GM23338 (cell line): ENCODE measurements at regions not wholly inside any gene's neighbourhood (a gene's known extent, or its start where the extent isn't known, plus 50 kb on each side); places are given as distances from the start of the nearest gene placed in this dataset.

ENCODE experiments used
- CTCF ChIP-seq, 2 experiments: fragments of 200-600 bp in 1 of 2; sonication (generic) in 1 of 2; conservative IDR thresholded peaks; 2 replicates each; pipeline versions ENCODE4 v1.5.1 to v1.6.1; 2016 to 2017; ENCODE audit warnings: antibody characterized with exemption in 2 of 2, low read depth in 2 of 2, mild to moderate bottlenecking in 2 of 2, moderate library complexity in 1 of 2
- EZH2 ChIP-seq: fragments of 200-600 bp; sonication (generic); IDR thresholded peaks from one replicate; pipeline ENCODE4 v1.8.0; 2017; ENCODE audit warnings: antibody characterized with exemption, mild to moderate bottlenecking, low read depth; ENCODE audit not compliant: unreplicated experiment
- EZH2phosphoT487 ChIP-seq: fragments of 200-600 bp; sonication (generic); IDR thresholded peaks from one replicate; pipeline ENCODE4 v1.8.1; 2018; ENCODE audit warnings: antibody characterized with exemption; ENCODE audit not compliant: unreplicated experiment
- JUNB ChIP-seq: IDR thresholded peaks from one replicate; pipeline ENCODE4 v1.6.1; 2016; ENCODE audit warnings: antibody characterized with exemption; ENCODE audit not compliant: unreplicated experiment
- POLR2AphosphoS5 ChIP-seq: IDR thresholded peaks from 2 replicates; pipeline ENCODE4 v1.6.1; 2016; ENCODE audit warnings: antibody characterized with exemption, low read depth

- TF ChIP-seq CTCF (conservative IDR thresholded peaks at IDR 0.05; ENCODE audit: low read depth in 2 of 2) (no peak), POLR2AphosphoS5 (no peak), JUNB (no peak), EZH2 (no peak), EZH2phosphoT487 (no peak)
Observed at GRCh38 chr2:120817136-120817955, 81.7 kb downstream of the GLI2 start.
